GM12873 (cell line): ENCODE measurements at regions not wholly inside any gene's neighbourhood (a gene's known extent, or its start where the extent isn't known, plus 50 kb on each side); places are given as distances from the start of the nearest gene placed in this dataset.

Experiments
- TF ChIP-seq, protein P1 (sequence below): IDR thresholded peaks from 2 replicates; pipeline ENCODE4 v1.5.1; 2012; ENCODE audit warnings: low read depth, mild to moderate bottlenecking, moderate library complexity, low read length, control low read depth; ENCODE audit not compliant: insufficient read depth; ENCODE audit errors: missing control alignments

DNA sequence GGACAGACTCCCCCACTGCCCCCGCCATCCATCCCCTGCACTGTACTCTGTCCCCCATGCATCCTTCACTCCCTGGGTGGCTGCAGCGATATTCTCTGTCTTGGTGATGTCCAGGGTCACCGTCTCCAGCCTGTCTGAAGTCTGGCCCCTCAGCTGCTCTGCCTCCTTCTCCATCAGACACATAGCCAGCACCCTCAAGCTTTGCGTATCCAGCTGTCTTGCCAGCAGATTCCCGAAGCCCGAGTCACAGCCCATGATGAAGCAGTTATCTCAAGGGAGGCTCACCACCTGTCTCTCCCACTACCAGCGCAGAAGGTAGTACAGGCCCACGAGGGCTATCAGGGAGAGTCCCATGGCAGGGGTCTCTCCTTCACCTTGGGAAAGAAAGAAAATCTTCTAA lies 77.8 kb downstream of the HSD17B6 start:
- TF ChIP-seq, protein P1, sequence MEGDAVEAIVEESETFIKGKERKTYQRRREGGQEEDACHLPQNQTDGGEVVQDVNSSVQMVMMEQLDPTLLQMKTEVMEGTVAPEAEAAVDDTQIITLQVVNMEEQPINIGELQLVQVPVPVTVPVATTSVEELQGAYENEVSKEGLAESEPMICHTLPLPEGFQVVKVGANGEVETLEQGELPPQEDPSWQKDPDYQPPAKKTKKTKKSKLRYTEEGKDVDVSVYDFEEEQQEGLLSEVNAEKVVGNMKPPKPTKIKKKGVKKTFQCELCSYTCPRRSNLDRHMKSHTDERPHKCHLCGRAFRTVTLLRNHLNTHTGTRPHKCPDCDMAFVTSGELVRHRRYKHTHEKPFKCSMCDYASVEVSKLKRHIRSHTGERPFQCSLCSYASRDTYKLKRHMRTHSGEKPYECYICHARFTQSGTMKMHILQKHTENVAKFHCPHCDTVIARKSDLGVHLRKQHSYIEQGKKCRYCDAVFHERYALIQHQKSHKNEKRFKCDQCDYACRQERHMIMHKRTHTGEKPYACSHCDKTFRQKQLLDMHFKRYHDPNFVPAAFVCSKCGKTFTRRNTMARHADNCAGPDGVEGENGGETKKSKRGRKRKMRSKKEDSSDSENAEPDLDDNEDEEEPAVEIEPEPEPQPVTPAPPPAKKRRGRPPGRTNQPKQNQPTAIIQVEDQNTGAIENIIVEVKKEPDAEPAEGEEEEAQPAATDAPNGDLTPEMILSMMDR: no peak

DNA sequence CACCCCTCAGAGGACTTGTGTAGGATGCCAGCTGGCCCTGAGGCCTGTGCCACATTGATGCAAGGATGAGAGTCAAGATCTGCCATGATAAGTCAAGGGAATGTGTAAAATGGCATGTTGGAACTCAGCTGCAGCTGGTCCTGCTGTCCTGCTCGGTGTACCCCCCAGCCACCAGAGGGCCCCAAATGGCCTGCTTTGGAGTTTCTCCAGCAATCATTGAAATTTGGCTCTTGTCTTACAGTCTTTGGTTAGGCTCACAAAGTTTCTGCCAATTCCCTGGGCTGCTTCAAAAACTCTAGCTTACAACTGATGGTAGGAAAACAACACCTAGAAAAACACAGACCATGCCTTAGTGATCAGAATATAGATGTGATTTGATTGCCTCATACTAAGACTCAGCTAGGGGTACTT lies 76.8 kb downstream of the HSD17B6 start:
- TF ChIP-seq, protein P1: peak; percentile 78

DNA sequence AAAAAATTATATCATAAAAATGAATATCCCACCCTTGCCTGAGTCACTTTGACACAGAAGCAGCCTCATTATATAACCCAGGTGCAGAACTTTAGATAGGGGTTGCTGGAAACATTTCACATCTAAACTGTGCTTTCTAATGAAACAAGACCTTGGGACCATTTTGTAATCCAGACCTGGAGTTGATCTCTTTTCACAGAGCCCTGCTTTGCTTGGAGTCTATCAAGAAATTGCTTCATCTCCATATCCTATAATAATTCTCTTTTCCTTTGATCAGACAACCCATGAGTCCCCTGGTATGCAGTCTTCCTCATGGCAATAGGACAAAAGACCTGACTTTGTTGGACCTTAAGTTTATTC lies 76.3 kb downstream of the HSD17B6 start:
- TF ChIP-seq, protein P1: no peak

DNA sequence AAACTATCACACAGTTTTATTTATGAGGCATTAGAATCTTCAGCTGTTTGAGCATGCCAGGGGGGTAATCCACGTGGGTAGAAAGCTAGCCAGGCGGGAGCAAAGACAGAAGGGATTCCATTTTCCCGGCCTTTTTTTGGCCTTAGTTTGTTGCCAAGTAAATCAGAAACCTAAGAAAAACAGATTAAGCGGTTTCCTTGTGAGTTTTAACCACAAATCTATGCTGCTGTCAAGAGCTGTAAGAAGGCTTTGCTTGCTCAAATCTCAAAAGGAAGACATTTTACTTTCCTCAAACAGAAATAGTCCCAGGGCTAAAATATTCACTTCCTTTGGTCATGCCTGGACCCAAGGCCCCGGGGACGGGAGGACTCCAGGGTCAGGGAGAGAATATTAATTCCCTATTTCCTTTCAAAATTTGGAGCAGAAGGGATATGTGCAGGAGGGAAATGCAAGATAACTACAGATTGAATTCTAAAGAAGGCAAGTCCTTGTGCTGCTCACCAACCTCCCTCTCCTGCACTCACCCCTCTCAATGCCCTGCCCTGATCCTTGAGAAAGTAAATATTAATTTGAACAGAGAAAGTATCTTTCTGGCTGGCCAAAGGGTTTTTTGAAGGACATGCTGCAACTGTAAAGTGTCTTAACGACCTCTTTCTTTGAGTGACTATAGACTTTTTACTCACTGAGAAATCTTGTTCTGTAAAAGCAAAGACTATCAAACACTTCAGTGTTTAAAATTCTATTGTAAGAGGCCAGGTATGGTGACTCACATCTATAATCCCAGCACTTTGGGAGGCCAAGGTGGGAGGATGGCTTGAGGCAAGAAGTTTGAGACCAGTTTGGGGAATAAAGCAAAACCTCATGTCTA lies 75.7 kb downstream of the HSD17B6 start:
- TF ChIP-seq, protein P1: no peak
